PC-3 (cell line): ENCODE measurements at regions not wholly inside any gene's neighbourhood (a gene's known extent, or its start where the extent isn't known, plus 50 kb on each side); places are given as distances from the start of the nearest gene placed in this dataset.

Source experiments
- ATAC-seq: fragments of 200-7000 bp; cut with Tn5 transposase; 2 replicates; pipeline ENCODE4 v1.9.1; 2020; ENCODE audit warnings: mild to moderate bottlenecking, moderate library complexity
- BruUV-seq: library from RNA; stranded (reverse); fragments of 400-500 nt; replicated peaks from 2 replicates; lab custom pipeline; 2021; lab: Mats Ljungman, UMichigan
- CTCF ChIA-PET: fragments of 300-600 bp; sonication (Branson Sonifier 250); formaldehyde crosslinking; loops from one replicate; lab custom pipeline; 2022; ENCODE audit warnings: antibody characterized with exemption; lab: Charles Lee
- POLR2A ChIA-PET: fragments of 300-600 bp; sonication (Branson Sonifier 250); formaldehyde crosslinking; loops from one replicate; lab custom pipeline; 2022; ENCODE audit warnings: antibody characterized with exemption; ENCODE audit not compliant: unreplicated experiment; lab: Charles Lee
- DNase-seq: peaks from one replicate; pipeline ENCODE4 v3.0.0-alpha.2; 2015
- H2AFZ ChIP-seq: fragments of 300-600 bp; sonication (generic); 2 replicates; pipeline ENCODE4 v1.6.0; 2016; ENCODE audit warnings: antibody characterized with exemption, low read length
- H3F3A ChIP-seq: fragments of 300-600 bp; sonication (generic); one replicate; pipeline ENCODE4 v1.6.0; 2017; ENCODE audit warnings: antibody characterized with exemption, low read length, control low read depth, mild to moderate bottlenecking; ENCODE audit not compliant: unreplicated experiment
- H3K27ac ChIP-seq: fragments of 300-600 bp; sonication (generic); 2 replicates; pipeline ENCODE4 v1.5.1; 2016; ENCODE audit warnings: mild to moderate bottlenecking, low read length
- H3K27me3 ChIP-seq: fragments of 300-600 bp; sonication (generic); 2 replicates; pipeline ENCODE4 v1.6.1; 2016; ENCODE audit warnings: low read length, mixed read lengths
- H3K36me3 ChIP-seq: fragments of 300-600 bp; sonication (generic); 2 replicates; pipeline ENCODE4 v1.6.1; 2016; ENCODE audit warnings: low read depth, mixed run types, low read length, mixed read lengths
- H3K4me1 ChIP-seq: fragments of 300-600 bp; sonication (generic); 2 replicates; pipeline ENCODE4 v1.5.1; 2016; ENCODE audit warnings: low read length; ENCODE audit not compliant: insufficient read depth
- H3K4me2 ChIP-seq: fragments of 300-600 bp; sonication (generic); 2 replicates; pipeline ENCODE4 v1.6.0; 2016; ENCODE audit warnings: low read length
- H3K4me3 ChIP-seq: fragments of 300-600 bp; sonication (generic); 2 replicates; pipeline ENCODE4 v1.5.1; 2016; ENCODE audit warnings: mild to moderate bottlenecking, low read length, mixed read lengths
- H3K79me2 ChIP-seq: fragments of 300-600 bp; sonication (generic); 2 replicates; pipeline ENCODE4 v1.6.1; 2017; ENCODE audit warnings: low read length, mixed read lengths
- H3K9ac ChIP-seq: fragments of 300-600 bp; sonication (generic); 2 replicates; pipeline ENCODE4 v1.6.0; 2016; ENCODE audit warnings: mild to moderate bottlenecking, low read length
- H3K9me2 ChIP-seq: fragments of 300-600 bp; sonication (generic); replicated peaks from 2 replicates; pipeline ENCODE4 v1.6.1; 2016; ENCODE audit warnings: mixed run types, low read length, mixed read lengths
- H3K9me3 ChIP-seq: fragments of 300-600 bp; sonication (generic); 2 replicates; pipeline ENCODE4 v1.6.1; 2016; ENCODE audit warnings: low read length, mixed read lengths
- H4K20me1 ChIP-seq: fragments of 300-600 bp; sonication (generic); 2 replicates; pipeline ENCODE4 v1.6.1; 2016; ENCODE audit warnings: low read length, mixed read lengths
- EZH2 ChIP-seq: fragments of 300-600 bp; sonication (generic); IDR thresholded peaks from one replicate; pipeline ENCODE4 v1.6.1; 2017; ENCODE audit warnings: antibody characterized with exemption, mild to moderate bottlenecking, low read length; ENCODE audit not compliant: unreplicated experiment
- EZH2phosphoT487 ChIP-seq: fragments of 300-600 bp; sonication (generic); IDR thresholded peaks from 2 replicates; pipeline ENCODE4 v1.6.1; 2018; ENCODE audit warnings: mild to moderate bottlenecking, antibody characterized with exemption, low read length, borderline replicate concordance
- intact Hi-C: fragments of 100-400 bp; cut with micrococcal nuclease; formaldehyde crosslinking; loops from 2 replicates; pipeline ENCODE4 v1.9.0; 2023
- TF ChIP-seq, protein P1 (sequence below): fragments of 300-600 bp; sonication (generic); conservative IDR thresholded peaks from 2 replicates; pipeline ENCODE4 v1.5.1; 2017; ENCODE audit warnings: antibody characterized with exemption, low read depth, mild to moderate bottlenecking, low read length

DNA sequence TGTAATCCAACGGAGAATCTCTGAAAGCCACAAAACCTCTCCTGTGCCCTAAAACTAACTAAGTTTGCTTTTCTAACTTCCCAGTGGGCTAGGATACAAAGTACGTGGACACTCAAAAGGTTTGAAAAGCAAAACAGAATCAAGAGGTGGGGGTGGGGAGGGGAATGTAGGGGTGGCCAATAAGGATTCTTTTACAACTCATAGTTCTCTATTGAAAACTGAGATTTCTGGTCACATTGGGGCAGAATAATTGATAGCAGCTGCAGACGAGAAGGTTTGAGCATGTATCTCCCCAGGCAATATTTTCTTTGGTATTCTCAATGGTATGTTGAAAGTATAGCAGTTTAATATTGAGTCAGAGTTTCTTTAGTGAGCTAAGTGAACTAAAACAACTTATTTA lies 376.7 kb upstream of the CITED2 start:
- BruUV-seq: no TSS peak
- Histone ChIP-seq H3K4me3 (no peak overlapping the region), H3K4me2 (no peak overlapping the region), H3K9me2 (no peaks in the 10 kb centered on the region), H3K9ac (no peak overlapping the region), H3K4me1 (no peaks in the 10 kb centered on the region), H3K9me3 (no peaks in the 10 kb centered on the region), H3K36me3 (no peaks in the 10 kb centered on the region), H3K27ac (no peak overlapping the region), H2AFZ (no peak overlapping the region), H3K27me3 (no peaks in the 10 kb centered on the region), H3K79me2 (no peaks in the 10 kb centered on the region), H4K20me1 (no peaks in the 10 kb centered on the region), H3F3A (no peaks in the 10 kb centered on the region)
- TF ChIP-seq, protein P1, sequence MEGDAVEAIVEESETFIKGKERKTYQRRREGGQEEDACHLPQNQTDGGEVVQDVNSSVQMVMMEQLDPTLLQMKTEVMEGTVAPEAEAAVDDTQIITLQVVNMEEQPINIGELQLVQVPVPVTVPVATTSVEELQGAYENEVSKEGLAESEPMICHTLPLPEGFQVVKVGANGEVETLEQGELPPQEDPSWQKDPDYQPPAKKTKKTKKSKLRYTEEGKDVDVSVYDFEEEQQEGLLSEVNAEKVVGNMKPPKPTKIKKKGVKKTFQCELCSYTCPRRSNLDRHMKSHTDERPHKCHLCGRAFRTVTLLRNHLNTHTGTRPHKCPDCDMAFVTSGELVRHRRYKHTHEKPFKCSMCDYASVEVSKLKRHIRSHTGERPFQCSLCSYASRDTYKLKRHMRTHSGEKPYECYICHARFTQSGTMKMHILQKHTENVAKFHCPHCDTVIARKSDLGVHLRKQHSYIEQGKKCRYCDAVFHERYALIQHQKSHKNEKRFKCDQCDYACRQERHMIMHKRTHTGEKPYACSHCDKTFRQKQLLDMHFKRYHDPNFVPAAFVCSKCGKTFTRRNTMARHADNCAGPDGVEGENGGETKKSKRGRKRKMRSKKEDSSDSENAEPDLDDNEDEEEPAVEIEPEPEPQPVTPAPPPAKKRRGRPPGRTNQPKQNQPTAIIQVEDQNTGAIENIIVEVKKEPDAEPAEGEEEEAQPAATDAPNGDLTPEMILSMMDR: no peak
- TF ChIP-seq EZH2: no peak
- TF ChIP-seq EZH2phosphoT487: no peak
- CTCF ChIA-PET: no interaction called here
- intact Hi-C loops: no loop called here
- DNase-seq (no peak), ATAC-seq (no peak)
- POLR2A ChIA-PET: no interaction called here

DNA sequence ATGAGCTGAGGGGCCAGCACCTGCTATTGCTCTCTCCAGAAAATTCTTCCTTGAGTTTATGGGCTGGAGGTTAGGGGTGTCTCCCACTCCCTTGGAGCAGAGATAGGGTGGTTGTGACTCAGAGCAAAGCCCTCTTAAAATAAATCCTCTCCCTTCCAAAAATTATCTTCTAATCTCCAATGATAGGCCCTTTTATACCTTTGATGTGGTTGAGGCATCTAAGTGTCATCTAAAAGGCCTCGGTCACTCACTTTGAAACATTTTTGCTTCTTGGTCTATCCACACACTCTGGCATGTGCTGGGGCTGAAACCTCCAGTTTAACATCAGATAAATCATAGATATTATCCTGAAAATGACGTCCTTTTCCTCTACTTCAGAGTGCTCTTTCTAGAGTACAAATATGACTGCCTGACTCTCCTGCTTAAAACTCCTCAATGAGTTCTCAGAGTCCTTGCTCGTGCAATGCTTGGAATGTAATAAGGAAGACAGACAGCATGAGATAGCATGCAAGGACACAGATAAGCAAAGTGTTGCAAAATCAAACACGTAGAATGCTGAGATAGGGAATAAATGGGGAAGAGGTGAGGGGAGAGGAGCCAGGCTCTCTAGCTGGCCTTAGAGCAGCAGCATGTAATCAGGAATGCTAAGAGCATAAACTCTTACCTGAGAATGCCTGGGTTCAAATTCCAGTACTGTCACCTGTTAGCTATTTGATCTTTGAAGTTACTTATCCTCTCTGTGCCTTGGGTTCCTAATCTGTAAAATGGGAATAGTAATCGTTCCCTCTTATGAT lies 374.1 kb upstream of the CITED2 start:
- no peaks in the 10 kb centered on the region for H4K20me1 ChIP-seq
- no peak for ATAC-seq
- BruUV-seq: no TSS peak

DNA sequence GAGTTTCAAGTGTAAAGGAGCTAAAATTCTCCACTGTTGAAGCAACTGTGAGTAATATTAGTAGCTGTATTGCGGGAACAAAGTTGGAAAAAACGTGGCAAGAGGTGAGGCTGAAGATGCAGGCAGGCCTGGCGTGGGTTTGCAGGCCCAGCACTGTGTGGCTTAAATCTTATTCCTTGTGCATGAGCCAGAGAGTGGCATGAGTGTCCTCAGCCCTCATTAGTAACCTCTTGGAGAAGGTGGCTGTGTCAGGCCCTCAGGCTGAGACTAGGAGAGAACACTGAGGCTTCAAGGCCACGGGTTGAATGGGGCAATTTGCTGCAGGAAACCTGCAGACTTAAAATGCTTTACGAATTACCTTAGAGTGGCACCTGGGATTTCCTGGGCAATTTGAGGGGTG lies 372.7 kb upstream of the CITED2 start:
- TF ChIP-seq, protein P1: no peak
- TF ChIP-seq EZH2phosphoT487: no peak
- Histone ChIP-seq H3K27me3 (no peaks in the 10 kb centered on the region), H3K27ac (no peak overlapping the region), H3K9ac (no peak overlapping the region), H3K79me2 (no peaks in the 10 kb centered on the region), H3K9me3 (no peaks in the 10 kb centered on the region), H3K9me2 (no peaks in the 10 kb centered on the region), H3K4me3 (no peak overlapping the region), H3K36me3 (no peaks in the 10 kb centered on the region), H3F3A (no peaks in the 10 kb centered on the region), H2AFZ (no peak overlapping the region), H4K20me1 (no peaks in the 10 kb centered on the region), H3K4me1 (peaks cover 18% of the 10 kb centered on the region), H3K4me2 (no peak overlapping the region)
- BruUV-seq: no TSS peak
- ChIA-PET CTCF (no interaction called here), POLR2A (no interaction called here)
- ATAC-seq (no peak), DNase-seq (no peak)
- intact Hi-C loops: no loop called here

More for the DNA sequence above, 374.1 kb upstream of the CITED2 start:
- Histone ChIP-seq H3K36me3 (no peaks in the 10 kb centered on the region), H3K9me3 (no peaks in the 10 kb centered on the region), H3K9me2 (no peaks in the 10 kb centered on the region), H3K4me3 (no peak overlapping the region), H3K27me3 (no peaks in the 10 kb centered on the region), H3K4me2 (no peak overlapping the region), H3F3A (no peaks in the 10 kb centered on the region), H2AFZ (no peak overlapping the region), H3K4me1 (peaks cover 9% of the 10 kb centered on the region), H3K27ac (no peak overlapping the region), H3K9ac (no peak overlapping the region), H3K79me2 (no peaks in the 10 kb centered on the region)
- intact Hi-C loops: no loop called here
- TF ChIP-seq EZH2phosphoT487 (no peak), EZH2 (no peak)
- TF ChIP-seq, protein P1: no peak
- CTCF ChIA-PET: no interaction called here
- no peak for DNase-seq
- POLR2A ChIA-PET: no interaction called here
